ENCODE measurements at regions not wholly inside any gene's neighbourhood (a gene's known extent, or its start where the extent isn't known, plus 50 kb on each side); places are given as distances from the start of the nearest gene placed in this dataset.

- TF ChIP-seq USF2 (IDR thresholded peaks at IDR 0.05; ENCODE audit: low read depth, low read length) (no peak), MXI1 (IDR thresholded peaks at IDR 0.05; ENCODE audit: borderline replicate concordance, low read depth, low read length) (no peak)
These were observed 476.5 kb downstream of the FOXG1 start (continued) for GRCh38 chr14:29242755-29243754.

DNA sequence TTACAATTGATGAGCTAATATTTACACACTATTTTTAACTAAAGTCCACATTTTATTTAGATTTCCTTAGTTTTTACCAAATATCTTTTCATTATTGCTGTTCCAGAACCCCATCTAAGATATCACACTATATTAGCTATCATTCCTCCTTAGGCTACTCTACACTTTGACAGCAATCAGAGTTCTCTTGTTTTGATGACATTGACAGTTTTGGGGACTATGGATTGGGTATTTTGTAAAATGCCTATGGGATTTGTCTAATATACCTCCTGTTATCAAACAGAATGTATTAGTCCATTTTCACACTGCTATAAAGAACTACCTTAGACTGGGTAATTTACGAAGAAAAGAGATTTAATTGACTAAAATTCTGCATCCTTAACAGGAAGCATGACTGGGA lies 489.1 kb downstream of the FOXG1 start:
- no peaks in the 10 kb centered on the region for H3K4me1 ChIP-seq (ENCODE audit: control insufficient read depth, insufficient read depth, low read length)
- H3K18ac ChIP-seq (ENCODE audit: low read depth, low read length), result no peak overlapping the region
- no peaks in the 10 kb centered on the region for H3K9me3 ChIP-seq (ENCODE audit: control insufficient read depth, insufficient read depth, low read length)
- in situ Hi-C loops (cut with MboI; ENCODE audit: low sequenced_read_pairs) (no loop called here), intact Hi-C loops (cut with micrococcal nuclease) (no loop called here), dilution Hi-C loops (cut with HindIII; ENCODE audit: low sequenced_read_pairs, unreplicated experiment) (no loop called here)
- no peaks in the 10 kb centered on the region for H3K79me1 ChIP-seq (ENCODE audit: low read depth in 1 of 2, low read length in 2 of 2)
- no CpG with 5 or more reads among the region's 1 CpG for WGBS, 2 experiments (ENCODE audit: extremely low coverage in 2 of 2, insufficient read length in 1 of 2)
- H3K4me3 ChIP-seq (ENCODE audit: insufficient read depth, low read depth, low read length), result no peak overlapping the region
- no peak overlapping the region for H3K23ac ChIP-seq (ENCODE audit: low read depth, low read length)
- peak; percentile 43; the same call in 1 of the 2 replicates for TF ChIP-seq MAFK (IDR thresholded peaks at IDR 0.05; ENCODE audit: low read depth, low read length)
- TF ChIP-seq FOS (IDR thresholded peaks at IDR 0.05; ENCODE audit: low read depth, low read length), result no peak
- H3K4me2 ChIP-seq (ENCODE audit: low read depth, low read length), result no peak overlapping the region
- no peak overlapping the region for H3K56ac ChIP-seq (ENCODE audit: extremely low read depth, insufficient read depth, low read length)
- H2AK9ac ChIP-seq (replicated peaks; ENCODE audit: low read depth, low read length, poor library complexity), result no peak overlapping the region
- no peak overlapping the region for H2BK120ac ChIP-seq (ENCODE audit: low read depth, low read length)
- no peak overlapping the region for H3K14ac ChIP-seq (replicated peaks; ENCODE audit: low read depth, low read length)
- H3K27ac ChIP-seq (ENCODE audit: insufficient read depth, low read length), result no peak overlapping the region
- no peak overlapping the region for H4K8ac ChIP-seq (ENCODE audit: low read depth in 2 of 2, low read length in 2 of 2)
- no peak overlapping the region for H3K9ac ChIP-seq (ENCODE audit: low read depth, low read length)
- H4K20me1 ChIP-seq (ENCODE audit: insufficient read depth, low read length), result no peaks in the 10 kb centered on the region
- no peak overlapping the region for H2AK5ac ChIP-seq (ENCODE audit: low read depth, low read length)
- no peaks in the 10 kb centered on the region for H3K9me1 ChIP-seq (ENCODE audit: insufficient read depth, low read length)
- H2AFZ ChIP-seq (replicated peaks; ENCODE audit: low read length, poor library complexity), result no peak overlapping the region
- H3K4ac ChIP-seq (ENCODE audit: low read depth, low read length), result no peak overlapping the region
- POLR2A ChIA-PET (ENCODE audit: unreplicated experiment), result no interaction called here
- CTCF ChIA-PET, result no interaction called here
- no peak overlapping the region for H4K5ac ChIP-seq (ENCODE audit: low read depth, low read length)
- no peak overlapping the region for H4K91ac ChIP-seq (ENCODE audit: insufficient read depth, low read depth, low read length)
- H2BK15ac ChIP-seq (ENCODE audit: low read depth, low read length), result no peak overlapping the region
- no peak overlapping the region for H2BK20ac ChIP-seq (ENCODE audit: low read depth, low read length)
- H3K36me3 ChIP-seq (ENCODE audit: control insufficient read depth, insufficient read depth, low read length), result no peaks in the 10 kb centered on the region
- ATAC-seq (ENCODE audit: low read depth) (no peak), DNase-seq (no peak)
- no peak overlapping the region for H2BK5ac ChIP-seq (ENCODE audit: low read depth, low read length, poor library complexity, severe bottlenecking)
- BruUV-seq (replicated peaks), result no TSS peak
- no peaks in the 10 kb centered on the region for H3K27me3 ChIP-seq (ENCODE audit: control insufficient read depth, insufficient read depth, low read length)

Data from IMR-90 (cell line).